OCI-LY7 (cell line): ENCODE measurements at regions not wholly inside any gene's neighbourhood (a gene's known extent, or its start where the extent isn't known, plus 50 kb on each side); places are given as distances from the start of the nearest gene placed in this dataset.

Experiments used
- CTCF ChIP-seq: fragments of 200-600 bp; sonication (generic); conservative IDR thresholded peaks from 2 replicates; pipeline ENCODE4 v1.5.1; 2014; ENCODE audit warnings: mild to moderate bottlenecking, antibody characterized with exemption, low read length, moderate library complexity, mixed read lengths
- EZH2phosphoT487 ChIP-seq: fragments of 200-600 bp; sonication (generic); IDR thresholded peaks from 2 replicates; pipeline ENCODE4 v1.6.1; 2018; ENCODE audit warnings: low read depth, borderline replicate concordance, mild to moderate bottlenecking, mixed run types, antibody characterized with exemption, low read length, moderate library complexity, mixed read lengths

- TF ChIP-seq CTCF (no peak), EZH2phosphoT487 (no peak)
These were observed 529.3 kb downstream of the MIAT start for GRCh38 chr22:27186643-27187042.
